ENCODE measurements at regions not wholly inside any gene's neighbourhood (a gene's known extent, or its start where the extent isn't known, plus 50 kb on each side); places are given as distances from the start of the nearest gene placed in this dataset.
"Not testable (repeated sequence)": the region's sequence is repeated elsewhere in the genome, so short reads cannot be mapped to it uniquely, and the experiment has no call there.

- Histone ChIP-seq H3K27me3 (ENCODE audit: control insufficient read depth, extremely low read depth, insufficient read depth, low read length) (no peaks in the 10 kb centered on the region), H3K79me2 (ENCODE audit: control insufficient read depth, insufficient read depth, low read length) (no peaks in the 10 kb centered on the region), H3K27ac (ENCODE audit: control insufficient read depth, insufficient read depth, low read length) (no peak overlapping the region), H3K4me3 (ENCODE audit: control insufficient read depth in 2 of 3, extremely low read depth in 1 of 3, insufficient read depth in 2 of 3, low read depth in 1 of 3, low read length in 3 of 3) (no peak overlapping the region), H3K9ac (ENCODE audit: control insufficient read depth, extremely low read depth, insufficient read depth, low read length) (no peak overlapping the region), H4K20me1 (ENCODE audit: control insufficient read depth, extremely low read depth, insufficient read depth, low read length) (no peaks in the 10 kb centered on the region), H3K9me3 (ENCODE audit: control insufficient read depth, low read depth, low read length) (no peaks in the 10 kb centered on the region), H3K4me2 (ENCODE audit: control insufficient read depth, extremely low read depth, insufficient read depth, low read depth, low read length) (no peak overlapping the region), H2AFZ (ENCODE audit: control insufficient read depth, low read length) (no peak overlapping the region), H3K9me1 (ENCODE audit: control insufficient read depth, extremely low read depth, insufficient read depth, low read length) (no peaks in the 10 kb centered on the region), H3K4me1 (ENCODE audit: control insufficient read depth, extremely low read depth, insufficient read depth, low read length) (no peaks in the 10 kb centered on the region), H3K36me3 (ENCODE audit: control insufficient read depth in 2 of 2, extremely low read depth in 1 of 2, insufficient read depth in 2 of 2, low read length in 2 of 2) (no peaks in the 10 kb centered on the region)
- no peak for TF ChIP-seq CTCF (optimal IDR thresholded peaks at IDR 0.05 in 1 of 3, IDR thresholded peaks at IDR 0.05 in 1 of 3, conservative IDR thresholded peaks at IDR 0.05 in 1 of 3; ENCODE audit: extremely low read depth in 1 of 3, insufficient read depth in 2 of 3, low read length in 3 of 3)
- TF ChIP-seq EZH2 (IDR thresholded peaks at IDR 0.05; ENCODE audit: low read length), result no peak
- no peak for DNase-seq (ENCODE audit: low read depth, low spot score)
- dilution Hi-C loops (cut with MboI; ENCODE audit: extremely low pct_ligation_motif_present, low sequenced_read_pairs), result no loop called here
- FAIRE-seq, result no peak
Measured at GRCh38 chr5:117732264-117732663, 1157.6 kb upstream of the SEMA6A start.

- no peak for FAIRE-seq
- dilution Hi-C loops (cut with MboI; ENCODE audit: extremely low pct_ligation_motif_present, low sequenced_read_pairs), result no loop called here
- TF ChIP-seq EZH2 (IDR thresholded peaks at IDR 0.05; ENCODE audit: low read length) (no peak), CTCF (optimal IDR thresholded peaks at IDR 0.05 in 1 of 3, IDR thresholded peaks at IDR 0.05 in 1 of 3, conservative IDR thresholded peaks at IDR 0.05 in 1 of 3; ENCODE audit: extremely low read depth in 1 of 3, insufficient read depth in 2 of 3, low read length in 3 of 3) (no peak)
Measured at GRCh38 chr5:117731446-117731845, 1156.8 kb upstream of the SEMA6A start.

GRCh38 chr5:117720784-117721183 is 1146.2 kb upstream of the SEMA6A start:
- dilution Hi-C loops (cut with MboI; ENCODE audit: extremely low pct_ligation_motif_present, low sequenced_read_pairs); FAIRE-seq; H3K9ac ChIP-seq (ENCODE audit: control insufficient read depth, extremely low read depth, insufficient read depth, low read length); H3K36me3 ChIP-seq (ENCODE audit: control insufficient read depth in 2 of 2, extremely low read depth in 1 of 2, insufficient read depth in 2 of 2, low read length in 2 of 2); H3K4me3 ChIP-seq (ENCODE audit: control insufficient read depth in 2 of 3, extremely low read depth in 1 of 3, insufficient read depth in 2 of 3, low read depth in 1 of 3, low read length in 3 of 3); DNase-seq (ENCODE audit: low read depth, low spot score); H3K4me1 ChIP-seq (ENCODE audit: control insufficient read depth, extremely low read depth, insufficient read depth, low read length); H3K79me2 ChIP-seq (ENCODE audit: control insufficient read depth, insufficient read depth, low read length); H3K27ac ChIP-seq (ENCODE audit: control insufficient read depth, insufficient read depth, low read length); H3K9me1 ChIP-seq (ENCODE audit: control insufficient read depth, extremely low read depth, insufficient read depth, low read length); H3K4me2 ChIP-seq (ENCODE audit: control insufficient read depth, extremely low read depth, insufficient read depth, low read depth, low read length); H4K20me1 ChIP-seq (ENCODE audit: control insufficient read depth, extremely low read depth, insufficient read depth, low read length); H3K9me3 ChIP-seq (ENCODE audit: control insufficient read depth, low read depth, low read length); H3K27me3 ChIP-seq (ENCODE audit: control insufficient read depth, extremely low read depth, insufficient read depth, low read length); H2AFZ ChIP-seq (ENCODE audit: control insufficient read depth, low read length): not testable (repeated sequence)

More at GRCh38 chr5:117731446-117731845, 1156.8 kb upstream of the SEMA6A start:
- no peaks in the 10 kb centered on the region for H3K79me2 ChIP-seq (ENCODE audit: control insufficient read depth, insufficient read depth, low read length)
- H4K20me1 ChIP-seq (ENCODE audit: control insufficient read depth, extremely low read depth, insufficient read depth, low read length), result no peaks in the 10 kb centered on the region
- DNase-seq (ENCODE audit: low read depth, low spot score), result no peak
- H3K4me2 ChIP-seq (ENCODE audit: control insufficient read depth, extremely low read depth, insufficient read depth, low read depth, low read length), result no peak overlapping the region
- no peaks in the 10 kb centered on the region for H3K9me3 ChIP-seq (ENCODE audit: control insufficient read depth, low read depth, low read length)
- H3K36me3 ChIP-seq (ENCODE audit: control insufficient read depth in 2 of 2, extremely low read depth in 1 of 2, insufficient read depth in 2 of 2, low read length in 2 of 2), result no peaks in the 10 kb centered on the region
- H3K9me1 ChIP-seq (ENCODE audit: control insufficient read depth, extremely low read depth, insufficient read depth, low read length), result no peaks in the 10 kb centered on the region
- no peak overlapping the region for H2AFZ ChIP-seq (ENCODE audit: control insufficient read depth, low read length)
- H3K4me1 ChIP-seq (ENCODE audit: control insufficient read depth, extremely low read depth, insufficient read depth, low read length), result no peaks in the 10 kb centered on the region
- H3K9ac ChIP-seq (ENCODE audit: control insufficient read depth, extremely low read depth, insufficient read depth, low read length), result no peak overlapping the region
- H3K27me3 ChIP-seq (ENCODE audit: control insufficient read depth, extremely low read depth, insufficient read depth, low read length), result no peaks in the 10 kb centered on the region
- no peak overlapping the region for H3K27ac ChIP-seq (ENCODE audit: control insufficient read depth, insufficient read depth, low read length)
- no peak overlapping the region for H3K4me3 ChIP-seq (ENCODE audit: control insufficient read depth in 2 of 3, extremely low read depth in 1 of 3, insufficient read depth in 2 of 3, low read depth in 1 of 3, low read length in 3 of 3)

All from keratinocyte (primary cell).